Endothelial cell of umbilical vein (primary cell): ENCODE measurements at regions not wholly inside any gene's neighbourhood (a gene's known extent, or its start where the extent isn't known, plus 50 kb on each side); places are given as distances from the start of the nearest gene placed in this dataset.

ENCODE experiments used
- BruUV-seq: library from RNA; stranded (reverse); fragments of 400-500 nt; replicated peaks from 2 replicates; lab custom pipeline; 2021; lab: Mats Ljungman, UMichigan
- CTCF ChIA-PET: fragments of 300-600, 350-600 bp; sonication (Branson Sonifier 250); formaldehyde crosslinking; loops from one replicate; lab custom pipeline; 2021; ENCODE audit warnings: antibody characterized with exemption, inconsistent platforms; lab: Charles Lee
- POLR2A ChIA-PET: fragments of 300-600, 350-600 bp; sonication (Branson Sonifier 250); formaldehyde crosslinking; loops from one replicate; lab custom pipeline; 2021; ENCODE audit warnings: antibody characterized with exemption, inconsistent platforms; lab: Charles Lee
- DNase-seq: peaks from one replicate; pipeline ENCODE4 v3.0.0-alpha.2; 2011; ENCODE audit warnings: low read depth, low spot score
- FAIRE-seq: peaks from 2 replicates; lab custom pipeline; 2011; peaks lifted over from hg19 to GRCh38; lab: Jason Lieb, UNC
- H2AFZ ChIP-seq: 2 replicates; pipeline ENCODE4 v1.6.0; 2012; ENCODE audit warnings: low read depth, low read length, control low read depth, inconsistent platforms
- H3K27ac ChIP-seq: 2 replicates; pipeline ENCODE4 v1.5.1; 2011; ENCODE audit warnings: low read depth, mild to moderate bottlenecking, control low read depth, low read length, moderate library complexity; ENCODE audit not compliant: insufficient read depth
- H3K27me3 ChIP-seq, 2 experiments: 2 replicates each; pipeline versions ENCODE4 v1.6.0 to v1.6.1; 2011; ENCODE audit warnings: low read length in 2 of 2, mixed read lengths in 1 of 2; ENCODE audit not compliant: control insufficient read depth in 2 of 2, insufficient read depth in 2 of 2
- H3K36me3 ChIP-seq, 2 experiments: 2 replicates in 1 of 2; 3 replicates in 1 of 2; pipeline ENCODE4 v1.5.1; 2011; ENCODE audit warnings: low read length in 2 of 2, mild to moderate bottlenecking in 1 of 2, moderate library complexity in 1 of 2; ENCODE audit not compliant: control insufficient read depth in 2 of 2, insufficient read depth in 2 of 2; ENCODE audit errors: extremely low read depth in 1 of 2
- H3K4me1 ChIP-seq: 3 replicates; pipeline ENCODE4 v1.5.1; 2011; ENCODE audit warnings: mild to moderate bottlenecking, low read length; ENCODE audit not compliant: control insufficient read depth, insufficient read depth; ENCODE audit errors: extremely low read depth
- H3K4me2 ChIP-seq: 2 replicates; pipeline ENCODE4 v1.6.1; 2011; ENCODE audit warnings: low read length, control low read depth, mixed read lengths; ENCODE audit not compliant: insufficient read depth
- H3K4me3 ChIP-seq, 3 experiments: fragments of 200-600 bp in 1 of 3; sonication (generic), shearing (Covaris generic) in 1 of 3; replicated peaks in 1 of 3; 2 replicates each; pipeline ENCODE4 v1.5.1; 2011 to 2016; ENCODE audit warnings: control low read depth in 3 of 3, low read length in 3 of 3, mild to moderate bottlenecking in 2 of 3, inconsistent platforms in 1 of 3, low read depth in 1 of 3, moderate library complexity in 1 of 3; ENCODE audit not compliant: insufficient read depth in 1 of 3
- H3K79me2 ChIP-seq: 2 replicates; pipeline ENCODE4 v1.6.0; 2012; ENCODE audit warnings: low read length, inconsistent platforms; ENCODE audit not compliant: control insufficient read depth, insufficient read depth
- H3K9ac ChIP-seq: replicated peaks from 2 replicates; pipeline ENCODE3; 2011; ENCODE audit warnings: low read length, control low read depth; ENCODE audit not compliant: insufficient read depth; ENCODE audit errors: extremely low read depth
- H3K9me1 ChIP-seq: replicated peaks from 3 replicates; pipeline ENCODE4 v1.6.0; 2011; ENCODE audit warnings: mild to moderate bottlenecking, low read length; ENCODE audit not compliant: control insufficient read depth, insufficient read depth; ENCODE audit errors: extremely low read depth
- H3K9me3 ChIP-seq: replicated peaks from 2 replicates; pipeline ENCODE4 v1.5.1; 2012; ENCODE audit warnings: low read length, inconsistent platforms; ENCODE audit not compliant: control insufficient read depth, insufficient read depth
- H4K20me1 ChIP-seq: replicated peaks from 2 replicates; pipeline ENCODE3; 2011; ENCODE audit warnings: mild to moderate bottlenecking, low read length; ENCODE audit not compliant: control insufficient read depth, insufficient read depth; ENCODE audit errors: extremely low read depth
- EZH2 ChIP-seq: IDR thresholded peaks from 2 replicates; pipeline ENCODE4 v1.6.1; 2012; ENCODE audit warnings: borderline replicate concordance, low read depth, mild to moderate bottlenecking, moderate library complexity, low read length, inconsistent platforms; ENCODE audit not compliant: severe bottlenecking
- FOS ChIP-seq: IDR thresholded peaks from 2 replicates; pipeline ENCODE4 v1.6.1; 2011; ENCODE audit warnings: mild to moderate bottlenecking, low read length, moderate library complexity, borderline replicate concordance; ENCODE audit not compliant: insufficient read depth
- GATA2 ChIP-seq: IDR thresholded peaks from 2 replicates; pipeline ENCODE4 v1.7.0; 2011; ENCODE audit warnings: low read depth, mild to moderate bottlenecking, moderate library complexity, mixed read lengths, low read length; ENCODE audit not compliant: insufficient read length, insufficient read depth
- JUN ChIP-seq: IDR thresholded peaks from 2 replicates; pipeline ENCODE4 v1.6.1; 2011; ENCODE audit warnings: borderline replicate concordance, low read depth; ENCODE audit not compliant: insufficient read length, insufficient read depth
- MYC ChIP-seq: IDR thresholded peaks from one replicate; pipeline ENCODE4 v1.6.1; 2011; ENCODE audit warnings: mild to moderate bottlenecking, low read depth, low read length
- POLR2A ChIP-seq: IDR thresholded peaks from 2 replicates; pipeline ENCODE4 v1.6.1; 2012; ENCODE audit warnings: low read depth, mild to moderate bottlenecking, control low read depth, low read length
- POLR2AphosphoS5 ChIP-seq: IDR thresholded peaks from 2 replicates; pipeline ENCODE4 v1.6.1; 2012; ENCODE audit warnings: low read depth, mild to moderate bottlenecking, control low read depth, low read length, moderate library complexity; ENCODE audit not compliant: insufficient read depth
- dilution Hi-C: fragments of 300-500 bp; cut with MboI; formaldehyde crosslinking; loops from one replicate; pipeline ENCODE4 v1.15.0; 2019; ENCODE audit warnings: low sequenced_read_pairs; ENCODE audit not compliant: extremely low pct_ligation_motif_present
- intact Hi-C: fragments of 100-400 bp; cut with micrococcal nuclease; formaldehyde crosslinking; loops from one replicate; pipeline ENCODE4 v1.10.0; 2022
- TF ChIP-seq, protein P1 (sequence below): IDR thresholded peaks from 2 replicates; pipeline ENCODE4 v1.6.1; 2011; ENCODE audit not compliant: insufficient read depth, insufficient read length
- TF ChIP-seq, protein P2 (sequence below), 2 donors: IDR thresholded peaks; 1 replicate in 1 of 2; 2 replicates in 1 of 2; pipeline ENCODE4 v1.5.1; 2011; ENCODE audit warnings: low read length in 2 of 2, mild to moderate bottlenecking in 2 of 2, moderate library complexity in 2 of 2, control low read depth in 1 of 2, inconsistent platforms in 1 of 2, low read depth in 1 of 2; ENCODE audit not compliant: insufficient read depth in 1 of 2; ENCODE audit errors: extremely low read depth in 1 of 2

DNA sequence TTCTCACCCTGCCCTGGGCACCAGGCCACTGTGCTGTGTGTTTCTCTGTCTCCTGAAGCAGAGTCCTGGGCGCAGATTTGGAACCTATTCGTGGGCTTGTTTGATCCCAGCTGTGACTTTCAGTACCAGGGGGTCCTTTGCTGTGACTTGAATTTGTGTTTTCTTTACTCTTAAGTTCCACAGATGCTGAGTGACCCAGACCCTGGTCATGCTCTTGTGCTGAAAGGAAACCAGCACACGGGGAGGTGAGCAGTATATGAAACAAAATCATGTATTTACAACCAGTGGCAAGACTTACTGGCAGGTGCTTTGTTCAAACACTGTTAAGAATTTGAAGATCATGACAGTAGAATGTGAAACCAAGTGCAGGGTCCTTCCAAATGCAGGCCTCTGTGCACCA lies 89.2 kb upstream of the PRSS58 start:
- no peak for DNase-seq
- BruUV-seq, result no TSS peak
- Histone ChIP-seq H3K27ac (no peak overlapping the region), H3K9me1 (no peaks in the 10 kb centered on the region), H3K9ac (no peak overlapping the region), H3K4me3 (no peak overlapping the region), H3K36me3 (no peaks in the 10 kb centered on the region), H2AFZ (no peak overlapping the region), H3K4me1 (no peaks in the 10 kb centered on the region), H3K27me3 (no peaks in the 10 kb centered on the region), H4K20me1 (no peaks in the 10 kb centered on the region), H3K4me2 (no peak overlapping the region), H3K9me3 (no peaks in the 10 kb centered on the region), H3K79me2 (no peaks in the 10 kb centered on the region)
- ChIA-PET POLR2A (no interaction called here), CTCF (interaction anchor here (2.3 kb wide), 1 partner anchor 10 kb away, joined by 5 read pairs; no protein-coding TSS in a partner anchor)
- no peak for FAIRE-seq
- TF ChIP-seq POLR2AphosphoS5 (no peak), FOS (no peak), EZH2 (no peak), JUN (no peak), GATA2 (no peak), MYC (no peak), POLR2A (no peak)
- TF ChIP-seq, protein P1, sequence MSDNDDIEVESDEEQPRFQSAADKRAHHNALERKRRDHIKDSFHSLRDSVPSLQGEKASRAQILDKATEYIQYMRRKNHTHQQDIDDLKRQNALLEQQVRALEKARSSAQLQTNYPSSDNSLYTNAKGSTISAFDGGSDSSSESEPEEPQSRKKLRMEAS, result no peak
- TF ChIP-seq, protein P2, sequence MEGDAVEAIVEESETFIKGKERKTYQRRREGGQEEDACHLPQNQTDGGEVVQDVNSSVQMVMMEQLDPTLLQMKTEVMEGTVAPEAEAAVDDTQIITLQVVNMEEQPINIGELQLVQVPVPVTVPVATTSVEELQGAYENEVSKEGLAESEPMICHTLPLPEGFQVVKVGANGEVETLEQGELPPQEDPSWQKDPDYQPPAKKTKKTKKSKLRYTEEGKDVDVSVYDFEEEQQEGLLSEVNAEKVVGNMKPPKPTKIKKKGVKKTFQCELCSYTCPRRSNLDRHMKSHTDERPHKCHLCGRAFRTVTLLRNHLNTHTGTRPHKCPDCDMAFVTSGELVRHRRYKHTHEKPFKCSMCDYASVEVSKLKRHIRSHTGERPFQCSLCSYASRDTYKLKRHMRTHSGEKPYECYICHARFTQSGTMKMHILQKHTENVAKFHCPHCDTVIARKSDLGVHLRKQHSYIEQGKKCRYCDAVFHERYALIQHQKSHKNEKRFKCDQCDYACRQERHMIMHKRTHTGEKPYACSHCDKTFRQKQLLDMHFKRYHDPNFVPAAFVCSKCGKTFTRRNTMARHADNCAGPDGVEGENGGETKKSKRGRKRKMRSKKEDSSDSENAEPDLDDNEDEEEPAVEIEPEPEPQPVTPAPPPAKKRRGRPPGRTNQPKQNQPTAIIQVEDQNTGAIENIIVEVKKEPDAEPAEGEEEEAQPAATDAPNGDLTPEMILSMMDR (IDR thresholded peaks at IDR 0.05; ENCODE audit: extremely low read depth in 1 of 2, insufficient read depth in 1 of 2, low read depth in 1 of 2, low read length in 2 of 2), result no peak
- intact Hi-C loops (no loop called here), dilution Hi-C loops (no loop called here)
